ENCODE measurements at regions not wholly inside any gene's neighbourhood (a gene's known extent, or its start where the extent isn't known, plus 50 kb on each side); places are given as distances from the start of the nearest gene placed in this dataset.
"Not testable (repeated sequence)": the region's sequence is repeated elsewhere in the genome, so short reads cannot be mapped to it uniquely, and the experiment has no call there.

DNA sequence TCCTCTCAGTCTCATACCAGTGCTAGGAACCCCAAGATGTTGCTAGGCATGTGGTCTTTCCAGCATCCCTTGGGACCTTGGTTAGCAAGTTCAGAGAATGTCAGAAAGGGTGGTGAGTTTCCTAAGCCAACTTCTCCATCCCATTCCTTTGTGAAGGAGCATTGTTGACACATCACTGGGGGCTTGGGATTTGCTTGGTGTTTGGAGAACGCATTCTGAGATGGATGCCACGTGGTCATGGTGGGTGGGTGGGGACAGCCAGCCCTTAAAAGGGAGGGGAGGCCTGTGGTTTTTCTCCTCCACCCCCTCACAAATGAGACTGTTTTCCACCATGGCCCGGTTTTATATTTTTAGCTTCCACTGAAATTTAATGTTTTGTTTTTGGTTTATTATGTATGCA lies 83.3 kb upstream of the ZNF536 start:
- Histone ChIP-seq H3K36me3 (ENCODE audit: control insufficient read depth in 2 of 2, insufficient read depth in 2 of 2, low read length in 2 of 2) (no peaks in the 10 kb centered on the region), H3K9me3 (ENCODE audit: control insufficient read depth in 2 of 2, low read length in 2 of 2) (no peaks in the 10 kb centered on the region), H3K4me1 (ENCODE audit: control insufficient read depth, insufficient read depth, low read length) (no peaks in the 10 kb centered on the region), H3K27me3 (ENCODE audit: control insufficient read depth in 1 of 2, insufficient read depth in 2 of 2, low read length in 2 of 2) (peaks cover 0 to 3% of the 10 kb centered on the region in 2 donors), H3K4me3 (ENCODE audit: low read length in 2 of 2) (no peak overlapping the region), H3K9ac (ENCODE audit: low read length in 2 of 2) (no peak overlapping the region), H3K27ac (ENCODE audit: low read length) (no peak overlapping the region)

- Histone ChIP-seq H3K9me3 (ENCODE audit: control insufficient read depth in 2 of 2, low read length in 2 of 2) (no peaks in the 10 kb centered on the region), H3K4me3 (ENCODE audit: low read length in 2 of 2) (no peak overlapping the region), H3K9ac (ENCODE audit: low read length in 2 of 2) (no peak overlapping the region), H3K27me3 (ENCODE audit: control insufficient read depth in 1 of 2, insufficient read depth in 2 of 2, low read length in 2 of 2) (peaks cover 0 to 3% of the 10 kb centered on the region in 2 donors), H3K4me1 (ENCODE audit: control insufficient read depth, insufficient read depth, low read length) (no peaks in the 10 kb centered on the region), H3K36me3 (ENCODE audit: control insufficient read depth in 2 of 2, insufficient read depth in 2 of 2, low read length in 2 of 2) (no peaks in the 10 kb centered on the region), H3K27ac (ENCODE audit: low read length) (no peak overlapping the region)
These were observed 82.8 kb upstream of the ZNF536 start for GRCh38 chr19:30289336-30289735.

GRCh38 chr19:30290805-30291204 lies 81.4 kb upstream of the ZNF536 start:
- H3K27me3 ChIP-seq (ENCODE audit: control insufficient read depth in 1 of 2, insufficient read depth in 2 of 2, low read length in 2 of 2); H3K36me3 ChIP-seq (ENCODE audit: control insufficient read depth in 2 of 2, insufficient read depth in 2 of 2, low read length in 2 of 2); H3K9me3 ChIP-seq (ENCODE audit: control insufficient read depth in 2 of 2, low read length in 2 of 2); H3K4me1 ChIP-seq (ENCODE audit: control insufficient read depth, insufficient read depth, low read length); H3K9ac ChIP-seq (ENCODE audit: low read length in 2 of 2); H3K27ac ChIP-seq (ENCODE audit: low read length); H3K4me3 ChIP-seq (ENCODE audit: low read length in 2 of 2): not testable (repeated sequence)

DNA sequence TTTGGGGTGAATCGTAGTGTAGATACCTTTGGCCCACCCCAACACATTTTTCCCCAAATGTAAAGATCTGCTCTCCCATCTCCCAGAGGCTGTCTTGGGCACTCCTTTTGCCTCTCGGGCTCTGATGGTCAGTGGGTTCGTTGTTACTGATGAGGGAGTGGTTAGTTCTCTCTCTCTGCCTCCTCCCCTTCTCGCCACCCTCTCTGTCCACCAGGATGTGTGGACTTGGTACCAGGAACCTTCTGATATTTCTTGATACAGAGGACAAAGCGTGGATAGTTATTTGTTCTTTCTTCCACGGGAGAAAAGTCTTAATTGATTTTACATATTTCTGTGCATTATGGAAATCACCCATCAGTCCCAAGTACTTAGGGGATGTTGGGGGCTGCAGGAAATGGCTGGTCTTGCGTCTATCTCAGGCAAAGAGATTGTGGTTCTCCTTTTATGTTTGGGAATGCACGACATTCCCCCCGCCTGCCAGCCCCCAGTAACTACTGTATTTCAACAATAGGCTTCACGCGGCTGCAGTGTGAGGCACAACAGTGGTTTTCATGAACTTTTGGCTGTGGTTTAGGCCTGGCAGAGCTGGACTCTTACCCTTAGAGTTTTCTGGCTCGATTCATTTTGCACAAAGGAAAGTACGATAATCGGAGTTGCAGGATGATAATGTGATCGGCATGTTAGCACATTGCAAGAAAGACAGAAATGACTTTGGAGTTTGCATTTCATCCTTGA lies 79.0 kb upstream of the ZNF536 start:
- no peak overlapping the region for H3K27ac ChIP-seq (ENCODE audit: low read length)
- H3K4me1 ChIP-seq (ENCODE audit: control insufficient read depth, insufficient read depth, low read length) = no peaks in the 10 kb centered on the region
- H3K4me3 ChIP-seq (ENCODE audit: low read length in 2 of 2) = no peak overlapping the region
- H3K27me3 ChIP-seq (ENCODE audit: control insufficient read depth in 1 of 2, insufficient read depth in 2 of 2, low read length in 2 of 2) = peaks cover 0 to 7% of the 10 kb centered on the region in 2 donors
- H3K9me3 ChIP-seq (ENCODE audit: control insufficient read depth in 2 of 2, low read length in 2 of 2) = no peaks in the 10 kb centered on the region
- H3K9ac ChIP-seq (ENCODE audit: low read length in 2 of 2) = no peak overlapping the region
- no peaks in the 10 kb centered on the region for H3K36me3 ChIP-seq (ENCODE audit: control insufficient read depth in 2 of 2, insufficient read depth in 2 of 2, low read length in 2 of 2)

- H3K4me1 ChIP-seq (ENCODE audit: control insufficient read depth, insufficient read depth, low read length) = no peaks in the 10 kb centered on the region
- H3K9ac ChIP-seq (ENCODE audit: low read length in 2 of 2) = no peak overlapping the region
- no peak overlapping the region for H3K4me3 ChIP-seq (ENCODE audit: low read length in 2 of 2)
- no peaks in the 10 kb centered on the region for H3K9me3 ChIP-seq (ENCODE audit: control insufficient read depth in 2 of 2, low read length in 2 of 2)
- no peaks in the 10 kb centered on the region for H3K36me3 ChIP-seq (ENCODE audit: control insufficient read depth in 2 of 2, insufficient read depth in 2 of 2, low read length in 2 of 2)
- no peak overlapping the region for H3K27ac ChIP-seq (ENCODE audit: low read length)
- H3K27me3 ChIP-seq (ENCODE audit: control insufficient read depth in 1 of 2, insufficient read depth in 2 of 2, low read length in 2 of 2) = peaks cover 3 to 12% of the 10 kb centered on the region in 2 donors
These were observed 74.2 kb upstream of the ZNF536 start for GRCh38 chr19:30297969-30298368.

DNA sequence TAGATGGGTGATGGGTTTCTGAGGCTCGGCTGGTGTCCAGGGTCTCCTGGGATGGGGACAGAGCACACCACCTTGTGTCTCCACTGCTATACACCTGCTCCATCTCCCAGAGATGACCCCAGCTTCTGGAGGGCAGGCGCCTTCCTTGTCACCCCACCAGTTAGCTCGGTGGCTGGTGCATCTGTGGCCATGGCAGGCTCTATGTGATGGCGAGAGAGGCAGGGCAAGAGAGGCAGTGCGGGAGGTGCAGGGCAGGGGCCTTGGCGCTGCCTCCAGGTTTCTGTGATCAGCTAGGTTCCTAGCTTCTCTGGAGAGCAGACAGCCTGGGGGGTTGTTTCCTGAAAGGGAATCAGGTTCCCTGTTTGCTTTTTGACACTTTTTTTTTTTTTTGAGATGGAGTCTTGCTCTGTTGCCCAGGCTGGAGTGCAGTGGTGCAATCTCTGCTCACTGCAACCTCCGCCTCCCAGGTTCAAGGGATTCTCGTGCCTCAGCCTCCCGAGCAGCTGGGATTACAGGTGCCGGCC lies 69.0 kb upstream of the ZNF536 start:
- Histone ChIP-seq H3K36me3 (ENCODE audit: control insufficient read depth in 2 of 2, insufficient read depth in 2 of 2, low read length in 2 of 2) (no peaks in the 10 kb centered on the region), H3K27ac (ENCODE audit: low read length) (no peak overlapping the region), H3K27me3 (ENCODE audit: control insufficient read depth in 1 of 2, insufficient read depth in 2 of 2, low read length in 2 of 2) (peaks cover 3 to 4% of the 10 kb centered on the region in 2 donors), H3K4me1 (ENCODE audit: control insufficient read depth, insufficient read depth, low read length) (no peaks in the 10 kb centered on the region), H3K4me3 (ENCODE audit: low read length in 2 of 2) (no peak overlapping the region), H3K9ac (ENCODE audit: low read length in 2 of 2) (no peak overlapping the region), H3K9me3 (ENCODE audit: control insufficient read depth in 2 of 2, low read length in 2 of 2) (no peaks in the 10 kb centered on the region)

- H3K27ac ChIP-seq (ENCODE audit: low read length) = no peak overlapping the region
- no peak overlapping the region for H3K4me3 ChIP-seq (ENCODE audit: low read length in 2 of 2)
- no peak overlapping the region for H3K9ac ChIP-seq (ENCODE audit: low read length in 2 of 2)
- no peaks in the 10 kb centered on the region for H3K36me3 ChIP-seq (ENCODE audit: control insufficient read depth in 2 of 2, insufficient read depth in 2 of 2, low read length in 2 of 2)
- H3K4me1 ChIP-seq (ENCODE audit: control insufficient read depth, insufficient read depth, low read length) = no peaks in the 10 kb centered on the region
- H3K9me3 ChIP-seq (ENCODE audit: control insufficient read depth in 2 of 2, low read length in 2 of 2) = no peaks in the 10 kb centered on the region
- H3K27me3 ChIP-seq (ENCODE audit: control insufficient read depth in 1 of 2, insufficient read depth in 2 of 2, low read length in 2 of 2) = peaks cover 3 to 6% of the 10 kb centered on the region in 2 donors
These were observed 67.6 kb upstream of the ZNF536 start for GRCh38 chr19:30304540-30304939.

- no peak overlapping the region for H3K9ac ChIP-seq (ENCODE audit: low read length in 2 of 2)
- H3K36me3 ChIP-seq (ENCODE audit: control insufficient read depth in 2 of 2, insufficient read depth in 2 of 2, low read length in 2 of 2) = no peaks in the 10 kb centered on the region
- H3K27ac ChIP-seq (ENCODE audit: low read length) = no peak overlapping the region
- H3K4me1 ChIP-seq (ENCODE audit: control insufficient read depth, insufficient read depth, low read length) = no peaks in the 10 kb centered on the region
- H3K4me3 ChIP-seq (ENCODE audit: low read length in 2 of 2) = no peak overlapping the region
- H3K27me3 ChIP-seq (ENCODE audit: control insufficient read depth in 1 of 2, insufficient read depth in 2 of 2, low read length in 2 of 2) = peaks cover 3 to 4% of the 10 kb centered on the region in 2 donors
- H3K9me3 ChIP-seq (ENCODE audit: control insufficient read depth in 2 of 2, low read length in 2 of 2) = no peaks in the 10 kb centered on the region
These were observed 66.7 kb upstream of the ZNF536 start for GRCh38 chr19:30305346-30306060.

DNA sequence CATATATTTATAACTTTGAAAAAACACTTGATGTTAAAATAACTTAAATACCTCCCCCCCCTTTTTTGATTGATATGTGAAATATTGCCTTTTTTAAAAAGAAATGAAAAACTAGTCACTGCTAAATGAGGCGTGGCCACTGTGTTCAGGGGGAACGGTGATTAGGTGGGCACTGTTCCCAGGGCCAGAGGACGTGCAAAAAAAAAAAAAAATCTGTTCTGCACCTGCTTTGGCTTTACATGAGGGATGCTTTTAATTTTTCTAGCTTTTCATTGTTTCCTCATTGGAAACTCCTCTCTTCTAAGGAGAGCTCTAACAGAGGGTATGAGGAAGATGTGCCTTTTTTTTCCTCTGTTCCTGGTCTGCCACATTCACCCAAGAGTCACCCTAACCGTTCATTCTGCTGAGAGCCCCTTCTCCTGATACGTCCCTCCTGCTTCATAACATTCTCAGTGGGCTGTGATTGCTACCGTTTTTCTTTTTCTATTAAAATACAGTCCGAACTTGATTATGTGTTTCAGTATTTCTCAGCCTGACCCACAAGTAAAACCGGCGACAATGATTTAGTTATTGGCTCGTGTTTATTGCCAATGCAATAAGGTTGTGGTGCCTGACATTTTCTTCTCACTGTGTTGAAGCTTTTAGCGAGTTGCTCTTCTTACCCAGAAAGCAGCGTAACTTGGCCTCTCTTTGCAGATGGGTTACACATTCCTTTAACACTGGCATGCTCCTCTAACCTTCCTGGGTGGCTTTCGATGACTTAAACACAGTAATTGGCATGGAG lies 64.8 kb upstream of the ZNF536 start:
- no peaks in the 10 kb centered on the region for H3K4me1 ChIP-seq (ENCODE audit: control insufficient read depth, insufficient read depth, low read length)
- H3K27ac ChIP-seq (ENCODE audit: low read length) = no peak overlapping the region
- H3K36me3 ChIP-seq (ENCODE audit: control insufficient read depth in 2 of 2, insufficient read depth in 2 of 2, low read length in 2 of 2) = no peaks in the 10 kb centered on the region
- H3K4me3 ChIP-seq (ENCODE audit: low read length in 2 of 2) = no peak overlapping the region
- H3K27me3 ChIP-seq (ENCODE audit: control insufficient read depth in 1 of 2, insufficient read depth in 2 of 2, low read length in 2 of 2) = peaks cover 2 to 3% of the 10 kb centered on the region in 2 donors
- no peak overlapping the region for H3K9ac ChIP-seq (ENCODE audit: low read length in 2 of 2)
- no peaks in the 10 kb centered on the region for H3K9me3 ChIP-seq (ENCODE audit: control insufficient read depth in 2 of 2, low read length in 2 of 2)

- Histone ChIP-seq H3K27me3 (ENCODE audit: control insufficient read depth in 1 of 2, insufficient read depth in 2 of 2, low read length in 2 of 2) (peaks cover 2 to 3% of the 10 kb centered on the region in 2 donors), H3K9me3 (ENCODE audit: control insufficient read depth in 2 of 2, low read length in 2 of 2) (no peaks in the 10 kb centered on the region), H3K36me3 (ENCODE audit: control insufficient read depth in 2 of 2, insufficient read depth in 2 of 2, low read length in 2 of 2) (no peaks in the 10 kb centered on the region), H3K4me3 (ENCODE audit: low read length in 2 of 2) (no peak overlapping the region), H3K4me1 (ENCODE audit: control insufficient read depth, insufficient read depth, low read length) (no peaks in the 10 kb centered on the region), H3K27ac (ENCODE audit: low read length) (no peak overlapping the region), H3K9ac (ENCODE audit: low read length in 2 of 2) (no peak overlapping the region)
These were observed 63.0 kb upstream of the ZNF536 start for GRCh38 chr19:30309176-30309575.

All from stomach smooth muscle (tissue), 2 donors.